ENCODE measurements at regions not wholly inside any gene's neighbourhood (a gene's known extent, or its start where the extent isn't known, plus 50 kb on each side); places are given as distances from the start of the nearest gene placed in this dataset.
A peak's percentile ranks its signal among the peaks of the same experiment; 100 is the strongest.
"Not testable (repeated sequence)": the region's sequence is repeated elsewhere in the genome, so short reads cannot be mapped to it uniquely, and the experiment has no call there.

DNA sequence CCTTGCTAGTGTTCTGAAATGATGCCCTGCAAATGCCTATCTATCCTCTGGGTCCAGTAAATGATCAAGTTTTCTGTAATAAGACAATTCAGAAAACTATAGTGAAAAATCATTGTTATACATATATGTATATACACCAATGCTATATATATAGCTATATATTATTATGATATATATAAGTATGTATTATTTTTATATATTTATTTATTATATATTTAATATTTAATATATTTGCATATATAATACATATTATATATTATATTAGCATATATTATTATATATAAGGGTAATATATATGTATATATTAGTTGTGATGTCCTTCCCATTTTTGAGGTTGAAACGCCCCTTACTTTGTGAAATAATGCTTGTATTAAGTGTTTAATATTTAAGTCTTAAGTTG, 181.4 kb upstream of the CACNA2D1 start:
- no peak for DNase-seq (ENCODE audit: low spot score)

DNA sequence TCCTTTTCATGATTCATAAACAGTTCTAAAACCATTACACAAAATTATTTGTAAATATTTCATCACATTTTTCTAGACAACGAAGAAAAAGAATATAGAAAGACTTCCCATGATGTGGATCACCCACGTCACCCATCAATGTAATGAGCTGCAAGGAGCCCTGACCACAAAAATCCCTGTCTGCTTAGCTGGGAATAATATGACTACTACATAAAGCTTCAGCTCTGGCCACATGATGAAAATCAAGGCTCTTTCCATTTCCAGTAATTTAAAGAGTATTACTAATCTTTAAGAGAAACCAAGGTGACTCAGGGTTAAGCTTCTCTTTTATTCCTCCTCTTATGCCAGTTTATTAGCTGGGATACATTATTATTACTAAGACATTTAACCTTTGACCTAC, 180.8 kb upstream of the CACNA2D1 start:
- DNase-seq (ENCODE audit: low spot score), result peak; percentile 5

DNA sequence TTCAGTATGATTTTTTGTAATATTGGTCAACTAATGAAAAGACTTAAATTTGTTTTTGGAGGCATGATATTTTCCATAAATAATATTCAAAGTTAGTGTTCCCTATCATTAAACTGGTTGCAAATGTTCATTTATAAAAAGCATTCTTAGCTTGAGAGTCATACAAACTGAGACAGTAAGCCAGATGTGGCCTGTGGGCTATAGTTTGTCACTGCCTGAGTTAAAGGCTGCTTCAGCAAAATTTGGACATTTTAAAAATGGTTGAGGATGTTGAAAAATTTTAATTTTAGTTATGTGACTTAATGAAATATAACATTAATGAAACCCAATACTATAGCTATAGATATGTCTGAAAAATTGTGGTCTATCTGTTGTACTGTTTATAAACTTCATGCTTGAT, 180.2 kb upstream of the CACNA2D1 start:
- DNase-seq (ENCODE audit: low spot score), result no peak

DNA sequence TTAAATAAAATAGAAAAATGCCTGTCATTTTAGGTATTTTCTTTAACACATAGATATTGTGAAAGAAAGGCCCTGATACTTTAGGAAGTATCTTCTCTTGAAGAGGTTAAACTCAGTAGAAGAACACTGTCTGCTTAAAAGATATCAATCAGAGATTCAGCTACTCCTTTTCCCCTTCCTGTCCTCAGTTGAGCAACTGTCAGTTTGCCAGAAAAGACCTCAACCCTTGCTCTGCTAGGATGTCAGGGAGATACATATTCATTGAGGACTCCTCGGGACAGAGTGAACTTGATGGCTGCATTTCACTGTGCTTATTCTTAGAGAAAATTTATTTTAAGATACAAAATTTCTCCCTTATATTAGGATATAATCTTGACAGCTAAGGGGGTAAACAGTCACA, 173.6 kb upstream of the CACNA2D1 start:
- no peak for DNase-seq (ENCODE audit: low spot score)

DNA sequence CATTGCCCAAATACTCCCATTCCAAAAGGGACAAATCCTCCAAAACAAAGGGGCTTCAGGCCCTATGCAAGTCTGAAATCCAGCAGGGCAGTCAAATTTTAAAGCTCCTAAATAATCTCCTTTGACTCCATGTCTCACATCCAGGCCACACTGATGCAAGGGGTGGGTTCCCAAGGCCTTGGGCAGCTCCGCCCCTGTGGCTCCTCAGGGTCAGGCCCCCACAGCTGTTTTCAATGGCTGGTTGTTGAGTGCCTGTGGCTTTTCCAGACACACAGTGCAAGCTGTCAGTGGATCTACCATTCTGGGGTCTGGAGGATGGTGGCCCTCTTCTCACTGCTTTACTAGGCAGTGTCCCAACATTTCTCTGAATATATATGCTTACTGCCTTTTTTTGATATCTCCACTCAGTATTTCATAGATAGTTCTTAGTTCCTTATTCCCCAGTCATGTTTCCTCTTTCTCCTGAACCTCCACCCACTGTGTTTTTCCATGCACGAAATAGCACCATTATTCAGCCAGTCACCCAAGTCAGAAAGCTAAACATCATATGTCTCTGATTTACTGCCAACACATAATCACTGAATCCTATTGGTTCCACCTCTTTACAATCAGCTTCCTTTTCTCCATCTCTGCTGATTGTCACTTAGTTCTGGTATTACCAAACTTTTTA, 172.6 kb upstream of the CACNA2D1 start:
- no peak for DNase-seq (ENCODE audit: low spot score)

DNA sequence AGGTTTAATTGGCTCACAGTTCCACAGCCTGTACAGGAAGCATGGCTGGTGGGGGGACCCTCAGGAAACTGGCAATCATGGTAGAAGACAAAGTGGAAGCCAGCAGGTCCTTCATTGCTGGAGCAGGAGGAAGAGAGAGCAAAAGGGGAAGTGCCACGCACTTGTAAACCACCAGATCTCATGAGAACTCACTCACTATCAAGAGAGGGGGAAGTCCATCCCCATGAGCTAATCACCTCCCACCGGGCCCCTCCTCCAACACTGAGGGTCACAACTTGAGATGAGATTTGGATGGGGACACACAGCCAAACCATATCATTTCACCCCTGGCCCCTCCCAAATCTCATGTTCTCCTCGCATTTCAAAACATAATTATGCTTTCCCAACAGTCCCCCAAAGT, 171.9 kb upstream of the CACNA2D1 start:
- DNase-seq (ENCODE audit: low spot score), result no peak

DNA sequence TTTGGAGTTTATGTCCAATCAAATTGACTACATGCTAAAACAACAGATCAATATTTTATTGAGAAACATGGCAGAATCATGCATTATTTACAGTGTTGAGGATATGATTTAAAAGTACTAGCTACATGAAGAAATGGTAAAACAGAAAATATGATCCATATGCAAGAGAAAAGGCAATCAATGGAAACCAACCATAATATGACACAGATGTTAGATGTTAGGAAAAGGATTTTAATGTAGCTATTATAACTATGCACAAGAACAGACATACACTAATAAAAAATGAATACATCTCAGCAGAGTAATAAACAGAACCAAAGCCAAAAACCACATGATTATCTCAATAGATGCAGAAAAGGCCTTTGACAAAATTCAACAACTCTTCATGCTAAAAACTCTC, 166.2 kb upstream of the CACNA2D1 start:
- DNase-seq (ENCODE audit: low spot score), result no peak

DNA sequence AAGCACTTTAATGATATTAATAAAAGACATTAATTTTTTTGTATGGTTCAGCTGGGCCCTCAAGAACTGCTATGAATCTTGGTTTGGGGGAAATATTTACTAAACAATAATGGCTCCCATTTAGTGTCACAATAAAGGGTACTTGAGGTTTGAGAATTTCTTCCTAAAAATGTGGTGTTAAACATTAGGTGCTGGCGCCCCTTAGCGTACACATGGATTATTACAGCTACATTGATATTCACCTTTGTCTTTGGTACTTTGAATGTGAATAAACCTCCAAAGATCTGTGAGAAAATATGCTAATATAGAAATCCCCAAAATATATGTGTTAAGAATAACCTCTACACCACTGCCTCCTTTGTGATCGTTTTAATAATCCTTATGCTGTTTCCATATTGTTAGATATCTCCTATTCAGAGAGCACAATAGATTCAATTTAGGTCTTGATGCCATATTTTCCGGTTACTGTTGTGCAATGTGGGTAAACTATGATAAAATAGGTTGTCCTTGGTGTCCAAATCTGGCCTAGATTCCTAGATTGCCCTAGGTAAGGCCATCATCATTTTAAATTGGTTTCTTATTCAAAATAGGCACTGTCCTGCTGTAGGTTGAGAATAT, 161.8 kb upstream of the CACNA2D1 start:
- peak; percentile 53 for DNase-seq (ENCODE audit: low spot score)

DNA sequence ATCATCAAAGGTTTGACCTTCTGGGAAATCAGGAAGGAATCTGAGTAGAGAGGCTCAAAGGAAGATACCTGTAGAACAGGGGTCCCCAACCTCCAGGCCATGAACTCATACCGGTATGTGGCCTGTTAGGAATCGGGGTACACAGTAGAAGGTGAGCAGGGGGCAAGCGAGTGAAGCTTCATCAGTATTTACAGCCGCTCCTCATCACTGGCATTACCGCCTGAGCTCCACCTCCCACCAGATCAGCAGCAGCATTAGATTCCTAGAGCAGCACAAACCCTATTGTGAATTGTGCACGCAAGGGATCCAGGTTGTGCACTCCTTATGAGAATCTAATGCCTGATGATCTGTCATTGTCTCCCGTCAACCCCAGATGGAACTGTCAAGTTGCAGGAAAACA, 158.5 kb upstream of the CACNA2D1 start:
- no peak for DNase-seq (ENCODE audit: low spot score)

DNA sequence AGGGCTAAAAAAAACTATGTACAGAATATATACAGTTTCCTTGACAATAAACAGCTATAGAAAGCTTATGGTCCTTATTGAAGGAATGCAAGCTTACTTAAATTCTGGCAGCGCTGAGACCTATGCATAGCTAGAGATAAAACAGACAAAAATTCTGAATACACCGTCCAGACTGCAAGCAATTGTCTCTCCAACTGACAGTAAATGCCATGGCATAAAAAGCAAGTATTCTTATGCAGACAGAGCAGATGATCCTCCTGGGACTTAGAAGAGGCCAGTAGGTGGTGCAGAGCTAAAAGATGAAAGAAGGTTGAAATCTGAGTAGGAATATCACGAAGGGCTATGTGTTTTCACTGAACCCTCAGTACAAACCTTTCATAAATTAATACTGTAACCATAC, 157.0 kb upstream of the CACNA2D1 start:
- peak; percentile 18 for DNase-seq (ENCODE audit: low spot score)

DNA sequence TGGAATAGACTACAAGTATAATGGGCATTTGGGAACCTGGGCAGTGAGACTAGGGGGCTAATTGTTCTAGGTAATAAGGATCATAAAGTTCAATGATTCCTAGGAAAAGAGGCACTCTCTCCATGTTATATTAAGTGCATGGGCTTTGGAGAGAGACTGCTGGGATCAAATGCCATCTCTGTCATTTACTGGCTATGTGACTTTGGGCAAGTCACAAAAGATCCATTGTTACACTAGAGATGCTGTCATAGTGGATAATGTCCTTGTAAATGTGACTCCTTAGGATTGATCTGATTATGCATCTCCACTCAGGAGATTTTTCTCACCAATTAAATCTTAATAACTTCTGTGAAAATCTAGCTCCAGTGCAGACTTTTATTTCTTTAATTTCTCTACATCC, 156.3 kb upstream of the CACNA2D1 start:
- DNase-seq (ENCODE audit: low spot score), result no peak

DNA sequence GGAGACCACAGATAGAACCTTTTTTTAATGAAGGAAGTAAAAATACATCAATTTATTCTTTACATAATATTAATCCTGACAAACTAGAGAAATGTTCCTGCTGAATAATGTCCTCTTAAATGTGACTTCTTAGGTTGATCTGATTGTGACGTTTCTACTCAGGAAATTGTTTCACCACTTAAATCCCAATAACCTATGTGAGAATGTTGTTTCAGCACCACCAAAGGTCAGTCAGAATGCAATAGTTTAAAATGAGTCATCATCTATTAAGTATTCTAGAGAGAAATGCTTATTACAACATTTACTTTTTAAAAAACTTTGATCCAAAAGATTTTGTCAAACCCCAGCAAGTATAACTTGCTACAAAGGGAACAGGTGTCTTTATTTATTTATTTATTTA, 155.4 kb upstream of the CACNA2D1 start:
- no peak for DNase-seq (ENCODE audit: low spot score)

DNA sequence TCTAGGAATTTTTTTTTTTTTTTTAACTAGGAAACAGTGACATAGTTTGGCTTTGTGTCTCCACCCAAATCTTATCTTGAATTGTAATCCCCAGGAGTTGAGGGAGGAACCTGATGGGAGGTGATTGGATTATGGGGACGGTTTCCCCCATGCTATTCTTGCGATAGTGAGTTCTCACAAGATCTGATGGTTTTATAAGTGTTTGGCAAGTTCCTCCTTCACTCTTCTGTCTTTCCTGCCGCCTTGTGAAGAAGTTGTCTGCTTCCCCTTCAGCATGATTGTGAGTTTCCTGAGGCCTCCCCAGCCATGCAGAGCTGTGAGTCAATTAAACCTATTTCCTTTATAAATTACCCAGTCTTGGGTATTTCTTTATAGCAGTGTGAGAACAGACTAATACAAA, 152.2 kb upstream of the CACNA2D1 start:
- not testable (repeated sequence) for DNase-seq (ENCODE audit: low spot score)

DNA sequence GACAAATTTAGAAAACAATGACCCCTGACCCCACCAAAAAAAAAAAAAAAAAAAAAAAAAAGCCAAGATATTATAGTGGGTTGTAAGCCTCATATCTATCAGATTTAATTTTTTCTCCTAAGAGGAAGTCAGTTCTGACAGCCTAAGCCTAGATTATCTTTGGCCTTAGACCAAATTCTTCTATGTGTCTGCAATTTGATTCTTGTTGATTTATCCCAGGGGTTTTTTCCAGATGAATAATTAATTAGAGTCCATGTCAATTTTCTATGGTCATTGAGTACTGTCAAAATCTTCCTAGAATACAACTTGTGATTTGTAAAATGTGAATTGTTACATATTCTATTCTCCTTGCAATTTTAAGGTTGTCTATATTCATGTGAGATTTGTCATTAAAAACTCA, 151.6 kb upstream of the CACNA2D1 start:
- DNase-seq (ENCODE audit: low spot score), result no peak

DNA sequence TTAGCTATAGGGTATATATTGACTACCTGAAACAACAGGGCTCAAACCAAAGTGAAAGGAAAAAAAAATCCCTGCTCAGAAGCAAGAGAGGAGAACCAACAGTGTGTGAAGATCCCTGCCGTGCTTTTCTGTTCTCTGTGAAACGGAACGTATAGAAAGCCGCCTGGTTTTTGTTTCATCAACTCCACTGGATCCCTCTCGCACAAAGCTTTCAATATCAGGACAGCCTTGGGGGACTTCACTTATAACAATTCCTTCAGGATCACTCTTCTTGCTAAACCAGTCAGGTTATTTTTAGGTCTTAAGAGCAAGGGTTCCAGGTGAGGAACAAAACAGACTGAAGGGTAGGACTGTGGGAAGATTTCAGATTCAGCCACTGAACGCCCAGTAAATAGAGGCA, 151.1 kb upstream of the CACNA2D1 start:
- DNase-seq (ENCODE audit: low spot score), result no peak

DNA sequence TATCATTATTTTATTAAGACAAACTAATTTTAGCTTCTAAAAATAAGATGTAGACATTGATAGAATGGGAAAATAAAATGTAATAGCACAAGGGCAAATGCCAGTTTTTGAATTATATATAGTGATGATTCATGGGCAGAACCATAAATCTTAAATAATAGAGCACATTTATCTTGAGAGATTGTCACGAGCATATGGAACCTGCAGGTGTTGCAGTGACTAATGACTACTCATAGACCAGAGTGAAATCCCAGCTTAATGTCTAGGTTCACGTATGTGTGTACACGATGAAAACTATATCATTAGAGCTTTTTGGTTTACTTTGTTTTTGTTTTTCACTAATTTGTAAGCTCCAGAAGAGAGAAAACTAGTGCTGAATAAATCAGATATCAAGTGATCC, 150.2 kb upstream of the CACNA2D1 start:
- peak; percentile 72 for DNase-seq (ENCODE audit: low spot score)

DNA sequence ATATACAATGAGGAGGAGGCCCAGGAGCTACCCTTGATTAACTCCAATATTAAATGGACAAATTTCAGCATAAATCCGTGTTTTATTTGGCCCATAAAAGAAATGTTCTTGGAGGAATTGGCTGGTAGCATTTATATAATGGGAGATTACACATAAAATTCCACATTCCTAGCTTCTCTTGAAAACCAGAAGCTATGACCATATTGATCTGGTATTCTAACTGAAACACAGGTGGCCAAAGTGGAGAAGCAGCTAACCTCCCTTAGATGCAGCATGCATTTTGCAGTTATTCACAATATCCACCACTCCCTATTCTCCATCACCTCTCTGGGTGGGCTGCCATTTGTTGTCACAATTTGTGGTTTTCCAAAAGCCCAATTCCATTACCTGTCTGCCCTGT, 148.8 kb upstream of the CACNA2D1 start:
- no peak for DNase-seq (ENCODE audit: low spot score)

DNA sequence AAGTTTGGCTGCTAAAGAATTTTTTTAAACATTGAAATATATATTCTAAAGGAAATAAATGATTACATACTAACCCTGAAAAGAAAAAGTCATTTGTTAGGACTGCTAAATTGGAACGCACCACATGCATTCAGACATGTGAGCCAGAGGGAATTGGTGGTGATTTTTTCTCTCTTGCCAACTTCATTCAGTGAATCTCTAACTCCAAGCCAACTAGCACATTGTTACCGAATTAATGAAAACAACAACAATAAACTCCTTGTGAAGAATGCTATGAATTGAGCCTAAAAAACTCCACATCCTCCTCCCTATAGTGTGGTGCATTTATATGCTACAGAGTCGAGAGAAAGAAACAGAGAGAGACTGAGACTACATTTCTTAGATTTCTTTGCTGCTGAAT, 135.5 kb upstream of the CACNA2D1 start:
- no peak for DNase-seq (ENCODE audit: low spot score)

DNA sequence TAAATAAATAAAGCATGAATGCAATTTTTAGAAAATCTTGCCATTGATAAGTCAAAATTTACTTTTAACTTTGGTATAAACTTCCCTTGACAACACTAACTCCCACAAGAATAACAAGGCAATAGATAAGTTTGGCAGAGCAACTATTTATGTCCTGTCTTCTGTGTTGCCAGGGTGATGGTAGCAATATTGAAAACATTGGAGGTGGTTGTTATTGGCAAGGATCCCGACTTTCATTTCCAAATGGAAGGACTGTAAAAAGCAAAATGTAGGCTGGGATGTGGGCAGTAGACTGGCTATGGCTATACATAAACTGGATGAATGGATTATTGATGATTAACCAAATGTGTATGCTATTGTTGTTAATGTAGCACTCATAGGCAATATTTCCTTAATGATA, 134.9 kb upstream of the CACNA2D1 start:
- DNase-seq (ENCODE audit: low spot score), result no peak

DNA sequence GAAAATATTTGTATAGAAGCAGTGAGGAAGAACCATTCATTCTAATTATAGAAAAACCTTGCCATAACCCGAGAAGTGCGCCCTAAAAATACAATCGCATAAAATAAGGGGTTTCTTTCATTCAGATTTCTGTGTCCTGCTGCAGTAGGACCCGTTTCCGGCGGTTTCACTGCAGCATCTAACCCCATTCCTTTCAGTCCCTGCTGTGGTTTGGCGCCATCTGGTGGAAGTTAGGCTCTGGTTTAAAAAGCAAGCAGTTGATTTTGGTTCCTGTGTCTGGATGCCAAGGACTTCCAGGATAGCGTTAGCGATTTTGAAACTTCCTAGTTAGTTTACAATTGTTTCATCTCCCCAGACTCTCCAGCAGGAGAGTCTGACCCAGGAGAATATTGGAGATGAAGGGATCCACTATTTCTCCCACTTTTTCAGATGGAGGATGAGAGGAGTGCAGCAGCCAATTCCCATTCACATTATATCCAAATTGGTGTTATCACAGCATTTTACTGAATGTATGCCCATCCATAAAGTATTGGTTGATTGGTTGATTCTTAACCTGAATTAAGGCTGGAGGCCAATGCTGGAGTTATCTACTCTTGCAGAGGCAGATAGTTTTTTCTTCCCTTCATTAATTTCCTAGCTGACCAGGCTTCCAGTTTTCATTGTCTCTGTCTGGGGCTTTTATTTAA, 128.8 kb upstream of the CACNA2D1 start:
- peak; percentile 79 for DNase-seq (ENCODE audit: low spot score)

DNA sequence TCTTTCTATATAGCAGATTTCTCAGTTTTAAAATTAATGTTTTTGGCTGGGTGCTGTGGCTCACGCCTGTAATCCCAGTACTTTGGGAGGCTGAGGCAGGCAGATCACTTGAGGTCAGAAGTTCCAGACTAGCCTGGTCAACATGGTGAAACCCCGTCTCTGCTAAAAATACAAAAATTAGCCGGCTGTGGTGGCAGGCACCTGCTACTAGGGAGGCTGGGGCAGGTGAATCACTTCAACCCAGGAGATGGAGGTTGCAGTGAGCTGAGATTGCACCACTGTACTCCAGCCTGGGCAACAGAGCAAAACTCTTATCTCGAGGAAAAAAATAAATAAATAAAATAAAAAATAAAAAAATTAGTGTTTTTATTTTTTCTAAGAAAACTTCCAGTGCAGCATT, 127.5 kb upstream of the CACNA2D1 start:
- DNase-seq (ENCODE audit: low spot score), result not testable (repeated sequence)

DNA sequence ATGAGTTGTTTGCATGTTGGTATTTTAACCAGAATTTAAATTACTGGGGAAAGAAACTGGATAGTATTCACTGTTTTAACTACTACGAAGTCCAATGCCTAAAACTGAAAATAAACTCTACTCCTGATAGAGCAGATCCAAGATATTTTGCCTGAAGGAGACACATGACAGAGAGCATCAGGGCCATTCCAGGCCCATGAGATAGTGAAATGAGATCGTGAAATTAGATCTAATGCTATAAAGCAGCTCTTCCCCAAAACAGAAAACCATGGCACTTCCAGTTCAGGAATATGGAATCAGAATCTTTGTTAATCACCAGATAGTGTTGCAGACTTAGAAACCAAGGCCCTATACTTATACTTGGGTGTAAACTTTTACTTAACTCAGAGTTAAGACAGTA, 124.3 kb upstream of the CACNA2D1 start:
- no peak for DNase-seq (ENCODE audit: low spot score)

DNA sequence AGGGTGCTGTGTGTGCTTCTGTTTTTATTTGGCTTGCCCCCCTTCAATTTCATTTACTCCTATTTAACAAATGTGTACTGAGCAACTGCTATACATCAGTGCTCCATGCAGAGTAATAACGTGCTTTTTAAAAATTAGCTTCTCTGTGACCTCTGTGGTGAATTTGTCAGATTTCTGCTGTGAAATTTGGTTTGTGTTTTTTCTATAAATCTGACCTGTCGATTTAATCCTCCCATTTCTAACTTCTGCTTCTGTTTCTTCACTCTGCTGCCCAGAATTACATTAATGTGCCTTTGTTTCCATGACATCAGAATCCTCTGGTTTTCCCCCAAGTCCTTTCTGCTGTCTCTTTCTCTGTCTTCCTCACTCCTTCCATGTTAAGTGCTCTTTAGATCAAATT, 123.8 kb upstream of the CACNA2D1 start:
- DNase-seq (ENCODE audit: low spot score), result no peak

DNA sequence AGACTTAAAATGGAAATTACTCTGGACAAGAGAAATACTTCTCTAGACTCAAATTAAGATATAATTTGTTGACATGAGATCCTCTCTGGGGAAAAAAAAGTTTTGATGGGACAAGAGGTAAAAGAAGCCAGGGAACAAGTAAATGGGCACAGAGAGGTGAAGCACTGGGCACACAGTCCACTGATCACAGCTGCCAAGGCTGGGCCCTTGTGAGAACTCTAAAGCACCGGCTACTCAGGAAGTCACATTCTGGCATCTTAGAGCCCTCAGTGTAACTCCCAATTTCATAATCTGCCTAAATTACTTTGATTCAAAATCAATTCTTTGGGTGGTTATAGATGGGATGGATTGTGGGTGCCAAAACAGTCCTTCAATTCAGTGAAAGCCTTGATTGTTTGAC, 123.2 kb upstream of the CACNA2D1 start:
- no peak for DNase-seq (ENCODE audit: low spot score)
